IMR-90 (cell line): ENCODE measurements at regions not wholly inside any gene's neighbourhood (a gene's known extent, or its start where the extent isn't known, plus 50 kb on each side); places are given as distances from the start of the nearest gene placed in this dataset.

ENCODE experiments used
- ATAC-seq: fragments of 200-7000 bp; cut with Tn5 transposase; 2 replicates; pipeline ENCODE4 v1.9.1; 2020; ENCODE audit warnings: low read depth, mild to moderate bottlenecking, moderate library complexity
- BruUV-seq: library from RNA; stranded (reverse); fragments of 400-500 nt; replicated peaks from 2 replicates; lab custom pipeline; 2021; lab: Mats Ljungman, UMichigan
- CTCF ChIA-PET: fragments of 300-600 bp; formaldehyde crosslinking; extraction: SDS; loops from one replicate; lab custom pipeline; 2021; ENCODE audit warnings: antibody characterized with exemption; lab: Yijun Ruan, JAX
- POLR2A ChIA-PET: fragments of 300-600 bp; sonication (Branson Sonifier 250); formaldehyde crosslinking; loops from one replicate; lab custom pipeline; 2022; ENCODE audit warnings: antibody characterized with exemption; ENCODE audit not compliant: unreplicated experiment; lab: Charles Lee
- DNase-seq: peaks from one replicate; pipeline ENCODE4 v3.0.0; 2013
- H2AFZ ChIP-seq: replicated peaks from 2 replicates; pipeline ENCODE3; 2013; ENCODE audit warnings: low read length, mild to moderate bottlenecking; ENCODE audit not compliant: poor library complexity
- H2AK5ac ChIP-seq: 2 replicates; pipeline ENCODE4 v1.6.1; 2013; ENCODE audit warnings: low read depth, low read length, inconsistent platforms
- H2AK9ac ChIP-seq: replicated peaks from 2 replicates; pipeline ENCODE3; 2013; ENCODE audit warnings: mild to moderate bottlenecking, low read depth, low read length, moderate library complexity; ENCODE audit not compliant: poor library complexity
- H2BK120ac ChIP-seq: 2 replicates; pipeline ENCODE4 v1.6.1; 2013; ENCODE audit warnings: low read depth, low read length, inconsistent platforms
- H2BK15ac ChIP-seq: 3 replicates; pipeline ENCODE4 v1.6.1; 2013; ENCODE audit warnings: low read depth, low read length, inconsistent platforms
- H2BK20ac ChIP-seq: 2 replicates; pipeline ENCODE4 v1.6.1; 2013; ENCODE audit warnings: low read depth, mild to moderate bottlenecking, inconsistent platforms, low read length, moderate library complexity
- H2BK5ac ChIP-seq: 2 replicates; pipeline ENCODE4 v1.6.1; 2013; ENCODE audit warnings: mild to moderate bottlenecking, low read depth, low read length, inconsistent platforms; ENCODE audit not compliant: poor library complexity, severe bottlenecking
- H3K14ac ChIP-seq: replicated peaks from 2 replicates; pipeline ENCODE4 v1.6.1; 2013; ENCODE audit warnings: low read depth, low read length, inconsistent platforms
- H3K18ac ChIP-seq: 2 replicates; pipeline ENCODE4 v1.6.1; 2013; ENCODE audit warnings: low read depth, low read length, control low read depth
- H3K23ac ChIP-seq: 2 replicates; pipeline ENCODE4 v1.6.1; 2013; ENCODE audit warnings: low read depth, low read length, inconsistent platforms
- H3K27ac ChIP-seq: 2 replicates; pipeline ENCODE4 v1.5.1; 2013; ENCODE audit warnings: mild to moderate bottlenecking, control low read depth, low read length; ENCODE audit not compliant: insufficient read depth
- H3K27me3 ChIP-seq: 2 replicates; pipeline ENCODE4 v1.6.1; 2013; ENCODE audit warnings: low read length; ENCODE audit not compliant: control insufficient read depth, insufficient read depth
- H3K36me3 ChIP-seq: 2 replicates; pipeline ENCODE4 v1.6.1; 2013; ENCODE audit warnings: low read length, mixed read lengths; ENCODE audit not compliant: control insufficient read depth, insufficient read depth
- H3K4ac ChIP-seq: 2 replicates; pipeline ENCODE4 v1.6.1; 2013; ENCODE audit warnings: low read depth, low read length, inconsistent platforms
- H3K4me1 ChIP-seq: 2 replicates; pipeline ENCODE4 v1.6.1; 2013; ENCODE audit warnings: low read length, mixed read lengths; ENCODE audit not compliant: control insufficient read depth, insufficient read depth
- H3K4me2 ChIP-seq: 2 replicates; pipeline ENCODE4 v1.6.1; 2013; ENCODE audit warnings: low read depth, mild to moderate bottlenecking, control low read depth, low read length, moderate library complexity
- H3K4me3 ChIP-seq: 2 replicates; pipeline ENCODE4 v1.5.1; 2013; ENCODE audit warnings: low read depth, mild to moderate bottlenecking, control low read depth, low read length, moderate library complexity; ENCODE audit not compliant: insufficient read depth
- H3K56ac ChIP-seq: 2 replicates; pipeline ENCODE4 v1.6.1; 2013; ENCODE audit warnings: low read length, inconsistent platforms; ENCODE audit not compliant: insufficient read depth; ENCODE audit errors: extremely low read depth
- H3K79me1 ChIP-seq, 2 experiments: 2 replicates each; pipeline ENCODE4 v1.6.1; 2013; ENCODE audit warnings: low read length in 2 of 2, inconsistent platforms in 1 of 2, low read depth in 1 of 2
- H3K9ac ChIP-seq: 2 replicates; pipeline ENCODE4 v1.6.1; 2013; ENCODE audit warnings: low read depth, low read length, control low read depth
- H3K9me1 ChIP-seq: 2 replicates; pipeline ENCODE4 v1.6.1; 2013; ENCODE audit warnings: low read length, inconsistent platforms; ENCODE audit not compliant: insufficient read depth
- H3K9me3 ChIP-seq: 2 replicates; pipeline ENCODE4 v1.6.1; 2013; ENCODE audit warnings: low read length; ENCODE audit not compliant: control insufficient read depth, insufficient read depth
- H4K20me1 ChIP-seq: 2 replicates; pipeline ENCODE4 v1.6.1; 2013; ENCODE audit warnings: low read length, inconsistent platforms; ENCODE audit not compliant: insufficient read depth
- H4K5ac ChIP-seq: 2 replicates; pipeline ENCODE4 v1.6.1; 2013; ENCODE audit warnings: mild to moderate bottlenecking, low read depth, low read length, control low read depth
- H4K8ac ChIP-seq, 2 experiments: 2 replicates each; pipeline ENCODE4 v1.6.1; 2013; ENCODE audit warnings: low read depth in 2 of 2, low read length in 2 of 2, control low read depth in 1 of 2, inconsistent platforms in 1 of 2
- H4K91ac ChIP-seq: 2 replicates; pipeline ENCODE4 v1.6.1; 2013; ENCODE audit warnings: low read depth, low read length, inconsistent platforms; ENCODE audit not compliant: insufficient read depth
- RCOR1 ChIP-seq: IDR thresholded peaks from 2 replicates; pipeline ENCODE4 v1.6.1; 2012; ENCODE audit warnings: mild to moderate bottlenecking, low read length, improper control_type of control experiment; ENCODE audit not compliant: insufficient replicate concordance
- RFX5 ChIP-seq: IDR thresholded peaks from 2 replicates; pipeline ENCODE4 v1.8.0; 2012; ENCODE audit warnings: low read depth, mild to moderate bottlenecking, low read length, moderate library complexity
- USF2 ChIP-seq: fragments of 150-350 bp; IDR thresholded peaks from 2 replicates; pipeline ENCODE4 v1.6.1; 2017; ENCODE audit warnings: mild to moderate bottlenecking, antibody characterized with exemption, low read length, low read depth
- WGBS, 2 experiments: methylation state at CpG; one replicate each; pipeline versions ENCODE4 v1.1.5 to v1.1.7; 2013; ENCODE audit warnings: missing lambda C conversion rate in 2 of 2; ENCODE audit not compliant: insufficient read length in 1 of 2; ENCODE audit errors: extremely low coverage in 2 of 2; 5-methylcytosine and 5-hydroxymethylcytosine counted together
- dilution Hi-C: fragments of 300-500 bp; cut with HindIII; formaldehyde crosslinking; loops from one replicate; pipeline ENCODE4 v1.14.3; 2018; ENCODE audit warnings: low sequenced_read_pairs; ENCODE audit not compliant: unreplicated experiment
- in situ Hi-C: fragments of 300-500 bp; cut with MboI; formaldehyde crosslinking; loops from 3 replicates; pipeline ENCODE4 v1.14.3; 2019; ENCODE audit warnings: low sequenced_read_pairs, inconsistent platforms, mixed read lengths
- intact Hi-C: fragments of 100-400 bp; cut with micrococcal nuclease; formaldehyde crosslinking; loops from 2 replicates; pipeline ENCODE4 v1.10.0; 2022

- Histone ChIP-seq H3K18ac (no peak overlapping the region), H2AK5ac (no peak overlapping the region), H2AFZ (no peak overlapping the region), H3K14ac (no peak overlapping the region), H2AK9ac (no peak overlapping the region), H3K23ac (no peak overlapping the region), H2BK5ac (no peak overlapping the region), H4K8ac (no peak overlapping the region), H4K5ac (no peak overlapping the region), H4K20me1 (no peaks in the 10 kb centered on the region), H3K9ac (no peak overlapping the region), H2BK20ac (no peak overlapping the region), H3K36me3 (no peaks in the 10 kb centered on the region), H3K27me3 (no peaks in the 10 kb centered on the region), H3K4me1 (no peaks in the 10 kb centered on the region), H3K56ac (no peak overlapping the region), H3K9me3 (no peaks in the 10 kb centered on the region), H2BK15ac (no peak overlapping the region), H3K27ac (no peak overlapping the region), H2BK120ac (no peak overlapping the region), H3K4me2 (no peak overlapping the region), H3K9me1 (no peaks in the 10 kb centered on the region), H4K91ac (no peak overlapping the region), H3K4me3 (no peak overlapping the region), H3K4ac (no peak overlapping the region), H3K79me1 (no peaks in the 10 kb centered on the region)
- intact Hi-C loops (no loop called here), dilution Hi-C loops (no loop called here), in situ Hi-C loops (no loop called here)
- ATAC-seq (no peak), DNase-seq (no peak)
- ChIA-PET POLR2A (no interaction called here), CTCF (interaction anchor here (1.0 kb wide), 1 partner anchor 53 kb away, joined by 4 read pairs; no protein-coding TSS in a partner anchor)
- no CpG with 5 or more reads among the region's 7 CpGs for WGBS, 2 experiments
- no TSS peak for BruUV-seq
- no peak for TF ChIP-seq USF2
- no peak for TF ChIP-seq RFX5
- no peak for TF ChIP-seq RCOR1
Observed at GRCh38 chr2:161010503-161011015, 149.7 kb upstream of the TANK start.
